ENCODE measurements at regions not wholly inside any gene's neighbourhood (a gene's known extent, or its start where the extent isn't known, plus 50 kb on each side); places are given as distances from the start of the nearest gene placed in this dataset.

DNA sequence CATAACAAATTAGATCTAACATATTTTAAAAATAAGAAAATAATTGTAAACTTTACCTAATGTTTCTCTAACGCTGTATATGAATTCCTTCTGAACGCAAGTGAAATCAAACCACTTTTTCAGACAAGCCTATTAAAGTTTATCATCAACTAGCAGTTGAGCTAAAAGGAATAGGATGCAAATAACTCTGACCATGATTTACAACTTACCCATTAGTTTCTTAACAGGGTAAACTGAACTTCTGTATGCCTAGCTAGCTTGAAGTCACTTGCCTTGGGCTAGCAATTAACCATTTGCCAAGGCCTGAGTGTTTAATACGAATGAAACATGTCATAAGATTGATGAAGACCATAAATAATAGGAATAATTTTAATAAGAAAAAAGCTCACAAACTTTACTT is 762.7 kb upstream of the ARRDC3 start:
- TF ChIP-seq TAF1 (IDR thresholded peaks at IDR 0.05; ENCODE audit: low read depth), result no peak
- no peak for TF ChIP-seq EGR1 (IDR thresholded peaks at IDR 0.05)
- no peak for TF ChIP-seq NFIC (IDR thresholded peaks at IDR 0.05)
- 0 out of 2 replicates have a peak, but pooled peaks have one; percentile 19 for TF ChIP-seq FOXM1 (IDR thresholded peaks at IDR 0.05; ENCODE audit: borderline replicate concordance, low read depth)
- 0 out of 2 replicates have a peak, but pooled peaks have one; percentile 23 for TF ChIP-seq EP300 (IDR thresholded peaks at IDR 0.05; ENCODE audit: borderline replicate concordance)
- TF ChIP-seq TEAD4 (IDR thresholded peaks at IDR 0.05), result no peak
- TF ChIP-seq RAD21 (IDR thresholded peaks at IDR 0.05; ENCODE audit: low read depth), result no peak
- TF ChIP-seq CREB1 (IDR thresholded peaks at IDR 0.05; ENCODE audit: low read depth), result no peak
- no peak for TF ChIP-seq ZBTB7A (IDR thresholded peaks at IDR 0.05; ENCODE audit: low read depth)
- TF ChIP-seq YY1 (IDR thresholded peaks at IDR 0.05; ENCODE audit: low read depth), result no peak
- TF ChIP-seq, protein P1, sequence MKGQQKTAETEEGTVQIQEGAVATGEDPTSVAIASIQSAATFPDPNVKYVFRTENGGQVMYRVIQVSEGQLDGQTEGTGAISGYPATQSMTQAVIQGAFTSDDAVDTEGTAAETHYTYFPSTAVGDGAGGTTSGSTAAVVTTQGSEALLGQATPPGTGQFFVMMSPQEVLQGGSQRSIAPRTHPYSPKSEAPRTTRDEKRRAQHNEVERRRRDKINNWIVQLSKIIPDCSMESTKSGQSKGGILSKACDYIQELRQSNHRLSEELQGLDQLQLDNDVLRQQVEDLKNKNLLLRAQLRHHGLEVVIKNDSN (IDR thresholded peaks at IDR 0.05), result no peak
- 0 out of 2 replicates have a peak, but pooled peaks have one; percentile 19 for TF ChIP-seq TCF12 (IDR thresholded peaks at IDR 0.05; ENCODE audit: low read depth)

DNA sequence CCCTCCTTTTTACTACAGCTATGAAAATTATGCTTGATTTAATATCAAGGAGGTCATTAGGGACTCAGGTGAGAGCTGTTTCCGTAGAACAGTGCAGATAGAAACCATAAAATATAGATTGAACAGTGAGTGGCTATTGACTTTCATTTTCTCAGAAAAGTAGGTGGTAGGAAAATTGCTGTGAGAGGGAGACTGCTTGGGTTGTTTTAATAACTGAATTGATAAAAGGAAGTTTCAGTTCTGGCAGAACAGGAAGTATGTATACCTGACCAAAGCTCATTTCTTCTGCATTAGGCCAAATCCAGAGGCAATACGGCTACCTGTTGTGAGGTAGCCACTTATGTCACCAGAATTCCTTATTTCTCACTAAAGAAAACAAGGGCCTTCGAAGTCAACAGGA is 761.7 kb upstream of the ARRDC3 start:
- no peak for TF ChIP-seq EP300 (IDR thresholded peaks at IDR 0.05; ENCODE audit: borderline replicate concordance)
- TF ChIP-seq TAF1 (IDR thresholded peaks at IDR 0.05; ENCODE audit: low read depth), result no peak

DNA sequence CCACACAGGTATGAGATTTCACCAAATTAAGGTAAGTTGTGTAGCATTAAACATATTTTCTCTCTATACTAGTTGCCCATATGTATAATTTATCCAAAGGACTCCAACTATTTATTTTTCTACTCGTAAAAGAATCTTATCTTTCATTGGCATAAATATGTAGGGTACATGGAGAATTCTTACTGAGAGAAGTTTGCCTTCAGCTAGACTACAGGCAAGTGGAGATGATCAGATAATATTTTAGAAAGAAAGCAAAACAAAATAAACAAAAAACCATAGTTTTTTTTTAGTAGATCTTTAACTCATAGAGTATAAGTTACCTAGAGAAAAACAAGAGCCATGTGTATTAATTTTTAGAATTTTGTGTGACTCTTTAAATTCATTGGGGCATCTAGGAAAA is 743.1 kb upstream of the ARRDC3 start:
- TF ChIP-seq RAD21 (IDR thresholded peaks at IDR 0.05; ENCODE audit: low read depth) (no peak), EP300 (IDR thresholded peaks at IDR 0.05; ENCODE audit: borderline replicate concordance) (no peak), ZBTB7A (IDR thresholded peaks at IDR 0.05; ENCODE audit: low read depth) (no peak), FOXM1 (IDR thresholded peaks at IDR 0.05; ENCODE audit: borderline replicate concordance, low read depth) (no peak), EGR1 (IDR thresholded peaks at IDR 0.05) (no peak), TCF12 (IDR thresholded peaks at IDR 0.05; ENCODE audit: low read depth) (no peak), CEBPB (IDR thresholded peaks at IDR 0.05) (no peak), CREB1 (IDR thresholded peaks at IDR 0.05; ENCODE audit: low read depth) (no peak), YY1 (IDR thresholded peaks at IDR 0.05; ENCODE audit: low read depth) (no peak), TAF1 (IDR thresholded peaks at IDR 0.05; ENCODE audit: low read depth) (no peak)
- TF ChIP-seq, protein P1 (IDR thresholded peaks at IDR 0.05), result no peak
- TF ChIP-seq, protein P2, sequence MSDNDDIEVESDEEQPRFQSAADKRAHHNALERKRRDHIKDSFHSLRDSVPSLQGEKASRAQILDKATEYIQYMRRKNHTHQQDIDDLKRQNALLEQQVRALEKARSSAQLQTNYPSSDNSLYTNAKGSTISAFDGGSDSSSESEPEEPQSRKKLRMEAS (IDR thresholded peaks at IDR 0.05), result no peak
- TF ChIP-seq, protein P3, sequence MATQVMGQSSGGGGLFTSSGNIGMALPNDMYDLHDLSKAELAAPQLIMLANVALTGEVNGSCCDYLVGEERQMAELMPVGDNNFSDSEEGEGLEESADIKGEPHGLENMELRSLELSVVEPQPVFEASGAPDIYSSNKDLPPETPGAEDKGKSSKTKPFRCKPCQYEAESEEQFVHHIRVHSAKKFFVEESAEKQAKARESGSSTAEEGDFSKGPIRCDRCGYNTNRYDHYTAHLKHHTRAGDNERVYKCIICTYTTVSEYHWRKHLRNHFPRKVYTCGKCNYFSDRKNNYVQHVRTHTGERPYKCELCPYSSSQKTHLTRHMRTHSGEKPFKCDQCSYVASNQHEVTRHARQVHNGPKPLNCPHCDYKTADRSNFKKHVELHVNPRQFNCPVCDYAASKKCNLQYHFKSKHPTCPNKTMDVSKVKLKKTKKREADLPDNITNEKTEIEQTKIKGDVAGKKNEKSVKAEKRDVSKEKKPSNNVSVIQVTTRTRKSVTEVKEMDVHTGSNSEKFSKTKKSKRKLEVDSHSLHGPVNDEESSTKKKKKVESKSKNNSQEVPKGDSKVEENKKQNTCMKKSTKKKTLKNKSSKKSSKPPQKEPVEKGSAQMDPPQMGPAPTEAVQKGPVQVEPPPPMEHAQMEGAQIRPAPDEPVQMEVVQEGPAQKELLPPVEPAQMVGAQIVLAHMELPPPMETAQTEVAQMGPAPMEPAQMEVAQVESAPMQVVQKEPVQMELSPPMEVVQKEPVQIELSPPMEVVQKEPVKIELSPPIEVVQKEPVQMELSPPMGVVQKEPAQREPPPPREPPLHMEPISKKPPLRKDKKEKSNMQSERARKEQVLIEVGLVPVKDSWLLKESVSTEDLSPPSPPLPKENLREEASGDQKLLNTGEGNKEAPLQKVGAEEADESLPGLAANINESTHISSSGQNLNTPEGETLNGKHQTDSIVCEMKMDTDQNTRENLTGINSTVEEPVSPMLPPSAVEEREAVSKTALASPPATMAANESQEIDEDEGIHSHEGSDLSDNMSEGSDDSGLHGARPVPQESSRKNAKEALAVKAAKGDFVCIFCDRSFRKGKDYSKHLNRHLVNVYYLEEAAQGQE (IDR thresholded peaks at IDR 0.05; ENCODE audit: low read depth), result no peak

DNA sequence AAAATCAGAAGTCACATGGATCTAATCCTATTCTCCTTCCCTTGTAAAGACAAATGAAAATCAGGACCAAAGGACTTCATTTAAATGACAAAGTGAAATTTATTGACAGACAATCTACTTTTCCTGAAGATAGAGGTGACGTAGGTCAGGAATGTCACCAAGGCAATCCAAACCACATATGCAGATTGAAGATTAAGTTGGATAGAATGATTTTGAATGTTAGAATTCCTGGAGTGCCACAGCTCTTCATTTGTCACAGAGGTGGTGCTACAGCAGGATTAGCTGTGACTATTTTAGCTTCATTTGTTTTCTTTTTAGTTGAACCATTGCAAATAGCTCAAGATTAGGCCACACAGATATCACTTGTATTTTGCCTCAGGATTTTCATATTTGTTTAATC is 736.0 kb upstream of the ARRDC3 start:
- TF ChIP-seq, protein P3 (IDR thresholded peaks at IDR 0.05; ENCODE audit: low read depth), result no peak
- TF ChIP-seq TEAD4 (IDR thresholded peaks at IDR 0.05) (no peak), TAF1 (IDR thresholded peaks at IDR 0.05; ENCODE audit: low read depth) (no peak)

DNA sequence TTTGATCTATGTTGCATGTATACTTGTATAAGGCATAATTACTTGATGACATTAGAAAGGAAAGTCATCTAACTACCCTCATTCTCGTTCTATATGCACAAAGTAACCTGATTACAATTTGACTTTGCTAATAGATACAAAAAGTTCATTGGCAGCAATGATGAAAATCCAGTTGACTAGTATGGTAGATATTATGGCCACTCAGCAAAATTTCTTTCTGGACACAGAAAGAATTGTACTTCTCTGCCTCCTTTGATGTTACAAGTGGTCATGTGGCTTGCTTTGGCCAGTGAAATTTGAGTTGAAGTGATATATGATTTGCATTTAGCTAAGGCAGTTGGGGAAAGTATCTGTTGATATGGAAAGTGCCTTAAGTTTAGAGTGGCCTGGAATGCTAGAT is 723.7 kb upstream of the ARRDC3 start:
- TF ChIP-seq, protein P1 (IDR thresholded peaks at IDR 0.05), result no peak
- no peak for TF ChIP-seq NFIC (IDR thresholded peaks at IDR 0.05)
- TF ChIP-seq EP300 (IDR thresholded peaks at IDR 0.05; ENCODE audit: borderline replicate concordance), result no peak
- TF ChIP-seq CEBPB (IDR thresholded peaks at IDR 0.05), result no peak
- no peak for TF ChIP-seq CREB1 (IDR thresholded peaks at IDR 0.05; ENCODE audit: low read depth)
- no peak for TF ChIP-seq RAD21 (IDR thresholded peaks at IDR 0.05; ENCODE audit: low read depth)
- no peak for TF ChIP-seq TCF12 (IDR thresholded peaks at IDR 0.05; ENCODE audit: low read depth)
- TF ChIP-seq FOXM1 (IDR thresholded peaks at IDR 0.05; ENCODE audit: borderline replicate concordance, low read depth), result no peak
- TF ChIP-seq TEAD4 (IDR thresholded peaks at IDR 0.05), result no peak
- TF ChIP-seq ZBTB7A (IDR thresholded peaks at IDR 0.05; ENCODE audit: low read depth), result no peak

DNA sequence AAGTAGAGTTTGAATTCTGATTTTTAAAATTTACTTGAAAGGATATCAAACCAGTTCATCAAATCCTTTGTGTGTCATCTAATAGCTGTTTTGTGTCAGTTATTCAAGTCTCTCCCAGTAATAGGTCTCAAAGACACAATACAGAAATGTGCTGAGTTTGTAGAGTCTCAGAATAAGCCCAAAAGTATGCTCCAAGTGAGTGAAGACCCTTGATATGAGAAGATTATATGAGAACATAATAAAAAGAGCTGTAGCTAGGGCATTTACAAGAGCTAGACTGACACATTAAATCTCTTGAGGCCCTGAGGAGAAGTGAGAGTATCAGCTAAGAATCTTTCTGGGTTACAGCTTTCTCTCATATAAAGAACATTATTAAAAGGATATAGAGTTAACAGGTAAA is 721.0 kb upstream of the ARRDC3 start:
- TF ChIP-seq CEBPB (IDR thresholded peaks at IDR 0.05), result no peak
- TF ChIP-seq TCF12 (IDR thresholded peaks at IDR 0.05; ENCODE audit: low read depth), result no peak
- no peak for TF ChIP-seq RAD21 (IDR thresholded peaks at IDR 0.05; ENCODE audit: low read depth)
- TF ChIP-seq, protein P3 (IDR thresholded peaks at IDR 0.05; ENCODE audit: low read depth), result no peak
- TF ChIP-seq CREB1 (IDR thresholded peaks at IDR 0.05; ENCODE audit: low read depth), result no peak
- TF ChIP-seq EGR1 (IDR thresholded peaks at IDR 0.05), result no peak
- TF ChIP-seq FOXM1 (IDR thresholded peaks at IDR 0.05; ENCODE audit: borderline replicate concordance, low read depth), result no peak
- no peak for TF ChIP-seq NFIC (IDR thresholded peaks at IDR 0.05)
- TF ChIP-seq EP300 (IDR thresholded peaks at IDR 0.05; ENCODE audit: borderline replicate concordance), result no peak
- TF ChIP-seq, protein P2 (IDR thresholded peaks at IDR 0.05), result no peak
- no peak for TF ChIP-seq TAF1 (IDR thresholded peaks at IDR 0.05; ENCODE audit: low read depth)
- no peak for TF ChIP-seq YY1 (IDR thresholded peaks at IDR 0.05; ENCODE audit: low read depth)
